GM23338 (cell line): ENCODE measurements at regions not wholly inside any gene's neighbourhood (a gene's known extent, or its start where the extent isn't known, plus 50 kb on each side); places are given as distances from the start of the nearest gene placed in this dataset.

Source experiments
- ATAC-seq: fragments of 200-7000 bp; cut with Tn5 transposase; 3 replicates; pipeline ENCODE4 v1.9.1; 2020
- DNase-seq: peaks from one replicate; pipeline ENCODE4 v3.0.0-alpha.2; 2015; ENCODE audit warnings: low spot score
- H2AFZ ChIP-seq: fragments of 200-600 bp; sonication (generic); 2 replicates; pipeline ENCODE4 v1.8.0; 2016; ENCODE audit warnings: antibody characterized with exemption, mild to moderate bottlenecking, moderate library complexity
- H3F3A ChIP-seq: fragments of 200-600 bp; sonication (generic); replicated peaks from 2 replicates; pipeline ENCODE4 v1.8.0; 2017; ENCODE audit warnings: antibody characterized with exemption, mixed run types, low read depth
- H3K27ac ChIP-seq: fragments of 200-600 bp; sonication (generic); 2 replicates; pipeline ENCODE4 v1.6.1; 2016; ENCODE audit warnings: low read depth
- H3K27me3 ChIP-seq: fragments of 200-600 bp; sonication (generic); 2 replicates; pipeline ENCODE4 v1.8.0; 2016; ENCODE audit warnings: mild to moderate bottlenecking, mixed run types, moderate library complexity; ENCODE audit not compliant: insufficient read depth
- H3K36me3 ChIP-seq: fragments of 200-600 bp; sonication (generic); 2 replicates; pipeline ENCODE4 v1.8.0; 2016; ENCODE audit warnings: mild to moderate bottlenecking; ENCODE audit not compliant: insufficient read depth
- H3K4me1 ChIP-seq: fragments of 200-600 bp; sonication (generic); 2 replicates; pipeline ENCODE4 v1.8.0; 2016; ENCODE audit warnings: mild to moderate bottlenecking, moderate library complexity; ENCODE audit not compliant: insufficient read depth
- H3K4me2 ChIP-seq: fragments of 200-600 bp; sonication (generic); 2 replicates; pipeline ENCODE4 v1.7.1; 2017; ENCODE audit warnings: mixed run types
- H3K4me3 ChIP-seq: fragments of 200-600 bp; sonication (generic); 2 replicates; pipeline ENCODE4 v1.6.1; 2016; ENCODE audit warnings: mixed run types
- H3K79me2 ChIP-seq: fragments of 200-600 bp; sonication (generic); replicated peaks from 2 replicates; pipeline ENCODE4 v1.8.0; 2017; ENCODE audit warnings: mild to moderate bottlenecking; ENCODE audit not compliant: insufficient read depth
- H3K9me2 ChIP-seq: fragments of 200-600 bp; sonication (generic); 2 replicates; pipeline ENCODE4 v1.8.0; 2017; ENCODE audit not compliant: insufficient read depth
- H4K20me1 ChIP-seq: fragments of 200-600 bp; sonication (generic); replicated peaks from 2 replicates; pipeline ENCODE4 v1.8.0; 2017; ENCODE audit warnings: mild to moderate bottlenecking; ENCODE audit not compliant: insufficient read depth
- H3K27ac Mint-ChIP-seq: 2 replicates; pipeline ENCODE4 v1.8.0; 2020; ENCODE audit warnings: inconsistent platforms, mild to moderate bottlenecking, moderate library complexity, mixed read lengths
- H3K27me3 Mint-ChIP-seq: 3 replicates; pipeline ENCODE4 v1.8.0; 2022; ENCODE audit warnings: low read depth, mild to moderate bottlenecking, moderate library complexity, mixed read lengths, inconsistent platforms; ENCODE audit not compliant: insufficient read depth, poor library complexity
- H3K36me3 Mint-ChIP-seq: 3 replicates; pipeline ENCODE4 v1.8.0; 2021; ENCODE audit warnings: low read depth, mild to moderate bottlenecking, inconsistent platforms, moderate library complexity, mixed read lengths
- H3K4me1 Mint-ChIP-seq: 3 replicates; pipeline ENCODE4 v1.8.0; 2020; ENCODE audit warnings: mild to moderate bottlenecking, inconsistent platforms, mixed read lengths
- H3K4me3 Mint-ChIP-seq: 3 replicates; pipeline ENCODE4 v1.8.0; 2021; ENCODE audit warnings: moderate library complexity, mild to moderate bottlenecking, inconsistent platforms, mixed read lengths
- H3K9me3 Mint-ChIP-seq: 3 replicates; pipeline ENCODE4 v1.8.0; 2020; ENCODE audit warnings: moderate library complexity, mild to moderate bottlenecking, inconsistent platforms, mixed read lengths
- CREB1 ChIP-seq: fragments of 250-450 bp; sonication (Bioruptor Pico); IDR thresholded peaks from 2 replicates; pipeline ENCODE4 v1.5.0; 2020; ENCODE audit warnings: low read depth, mild to moderate bottlenecking, moderate library complexity
- CTCF ChIP-seq, 2 experiments: fragments of 200-600 bp in 1 of 2; sonication (generic) in 1 of 2; conservative IDR thresholded peaks; 2 replicates each; pipeline versions ENCODE4 v1.5.1 to v1.6.1; 2016 to 2017; ENCODE audit warnings: antibody characterized with exemption in 2 of 2, low read depth in 2 of 2, mild to moderate bottlenecking in 2 of 2, moderate library complexity in 1 of 2
- EZH2 ChIP-seq: fragments of 200-600 bp; sonication (generic); IDR thresholded peaks from one replicate; pipeline ENCODE4 v1.8.0; 2017; ENCODE audit warnings: antibody characterized with exemption, mild to moderate bottlenecking, low read depth; ENCODE audit not compliant: unreplicated experiment
- EZH2phosphoT487 ChIP-seq: fragments of 200-600 bp; sonication (generic); IDR thresholded peaks from one replicate; pipeline ENCODE4 v1.8.1; 2018; ENCODE audit warnings: antibody characterized with exemption; ENCODE audit not compliant: unreplicated experiment
- JUNB ChIP-seq: IDR thresholded peaks from one replicate; pipeline ENCODE4 v1.6.1; 2016; ENCODE audit warnings: antibody characterized with exemption; ENCODE audit not compliant: unreplicated experiment
- NANOG ChIP-seq: IDR thresholded peaks from 2 replicates; pipeline ENCODE4 v1.6.1; 2016; ENCODE audit warnings: antibody characterized with exemption, borderline replicate concordance
- POLR2AphosphoS5 ChIP-seq: IDR thresholded peaks from 2 replicates; pipeline ENCODE4 v1.6.1; 2016; ENCODE audit warnings: antibody characterized with exemption, low read depth
- STAT1 ChIP-seq: IDR thresholded peaks from one replicate; pipeline ENCODE4 v1.6.1; 2016; ENCODE audit warnings: antibody characterized with exemption; ENCODE audit not compliant: unreplicated experiment
- ZNF114 ChIP-seq: fragments of 250-450 bp; sonication (Bioruptor Pico); IDR thresholded peaks from 2 replicates; pipeline ENCODE4 v1.5.0; 2020; ENCODE audit warnings: mild to moderate bottlenecking, moderate library complexity
- ZNF331 ChIP-seq: fragments of 250-450 bp; sonication (Bioruptor Pico); IDR thresholded peaks from 2 replicates; pipeline ENCODE4 v1.5.0; 2020; ENCODE audit warnings: low read depth, mild to moderate bottlenecking, moderate library complexity
- ZNF462 ChIP-seq: fragments of 250-450 bp; sonication (Bioruptor Pico); IDR thresholded peaks from 2 replicates; pipeline ENCODE4 v1.5.0; 2020; ENCODE audit warnings: mild to moderate bottlenecking, moderate library complexity
- TF ChIP-seq, protein P1 (sequence below): IDR thresholded peaks from 2 replicates; pipeline ENCODE4 v1.6.1; 2016; ENCODE audit warnings: antibody characterized with exemption
- TF ChIP-seq, protein P2 (sequence below): IDR thresholded peaks from one replicate; pipeline ENCODE4 v1.6.1; 2018; ENCODE audit warnings: antibody characterized with exemption; ENCODE audit not compliant: unreplicated experiment

GRCh38 chr5:122713041-122713440, 61.8 kb upstream of the SNX2 start:
- H3K4me2 ChIP-seq: no peak overlapping the region
- ATAC-seq (no peak), DNase-seq (no peak)
- H3K27ac ChIP-seq: no peak overlapping the region
- Mint-ChIP-seq H3K27me3 (no peaks in the 10 kb centered on the region), H3K9me3 (no peaks in the 10 kb centered on the region), H3K27ac (no peak overlapping the region), H3K4me3 (no peak overlapping the region), H3K4me1 (no peaks in the 10 kb centered on the region), H3K36me3 (no peaks in the 10 kb centered on the region)
- H3K27me3 ChIP-seq: no peaks in the 10 kb centered on the region
- H3K4me3 ChIP-seq: no peak overlapping the region
- no peaks in the 10 kb centered on the region for H3F3A ChIP-seq
- no peaks in the 10 kb centered on the region for H3K4me1 ChIP-seq
- no peaks in the 10 kb centered on the region for H3K36me3 ChIP-seq
- H4K20me1 ChIP-seq: no peaks in the 10 kb centered on the region
- no peaks in the 10 kb centered on the region for H3K9me2 ChIP-seq
- no peaks in the 10 kb centered on the region for H3K79me2 ChIP-seq
- H2AFZ ChIP-seq: no peak overlapping the region
- TF ChIP-seq ZNF462 (CRISPR knock-in tag) (no peak), NANOG (no peak), CREB1 (no peak), STAT1 (no peak), ZNF114 (CRISPR knock-in tag) (no peak), EZH2 (no peak), EZH2phosphoT487 (no peak), ZNF331 (CRISPR knock-in tag) (no peak), POLR2AphosphoS5 (no peak), JUNB (no peak), CTCF (conservative IDR thresholded peaks at IDR 0.05; ENCODE audit: low read depth in 2 of 2) (no peak)
- TF ChIP-seq, protein P1, sequence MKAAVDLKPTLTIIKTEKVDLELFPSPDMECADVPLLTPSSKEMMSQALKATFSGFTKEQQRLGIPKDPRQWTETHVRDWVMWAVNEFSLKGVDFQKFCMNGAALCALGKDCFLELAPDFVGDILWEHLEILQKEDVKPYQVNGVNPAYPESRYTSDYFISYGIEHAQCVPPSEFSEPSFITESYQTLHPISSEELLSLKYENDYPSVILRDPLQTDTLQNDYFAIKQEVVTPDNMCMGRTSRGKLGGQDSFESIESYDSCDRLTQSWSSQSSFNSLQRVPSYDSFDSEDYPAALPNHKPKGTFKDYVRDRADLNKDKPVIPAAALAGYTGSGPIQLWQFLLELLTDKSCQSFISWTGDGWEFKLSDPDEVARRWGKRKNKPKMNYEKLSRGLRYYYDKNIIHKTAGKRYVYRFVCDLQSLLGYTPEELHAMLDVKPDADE: no peak
- TF ChIP-seq, protein P2, sequence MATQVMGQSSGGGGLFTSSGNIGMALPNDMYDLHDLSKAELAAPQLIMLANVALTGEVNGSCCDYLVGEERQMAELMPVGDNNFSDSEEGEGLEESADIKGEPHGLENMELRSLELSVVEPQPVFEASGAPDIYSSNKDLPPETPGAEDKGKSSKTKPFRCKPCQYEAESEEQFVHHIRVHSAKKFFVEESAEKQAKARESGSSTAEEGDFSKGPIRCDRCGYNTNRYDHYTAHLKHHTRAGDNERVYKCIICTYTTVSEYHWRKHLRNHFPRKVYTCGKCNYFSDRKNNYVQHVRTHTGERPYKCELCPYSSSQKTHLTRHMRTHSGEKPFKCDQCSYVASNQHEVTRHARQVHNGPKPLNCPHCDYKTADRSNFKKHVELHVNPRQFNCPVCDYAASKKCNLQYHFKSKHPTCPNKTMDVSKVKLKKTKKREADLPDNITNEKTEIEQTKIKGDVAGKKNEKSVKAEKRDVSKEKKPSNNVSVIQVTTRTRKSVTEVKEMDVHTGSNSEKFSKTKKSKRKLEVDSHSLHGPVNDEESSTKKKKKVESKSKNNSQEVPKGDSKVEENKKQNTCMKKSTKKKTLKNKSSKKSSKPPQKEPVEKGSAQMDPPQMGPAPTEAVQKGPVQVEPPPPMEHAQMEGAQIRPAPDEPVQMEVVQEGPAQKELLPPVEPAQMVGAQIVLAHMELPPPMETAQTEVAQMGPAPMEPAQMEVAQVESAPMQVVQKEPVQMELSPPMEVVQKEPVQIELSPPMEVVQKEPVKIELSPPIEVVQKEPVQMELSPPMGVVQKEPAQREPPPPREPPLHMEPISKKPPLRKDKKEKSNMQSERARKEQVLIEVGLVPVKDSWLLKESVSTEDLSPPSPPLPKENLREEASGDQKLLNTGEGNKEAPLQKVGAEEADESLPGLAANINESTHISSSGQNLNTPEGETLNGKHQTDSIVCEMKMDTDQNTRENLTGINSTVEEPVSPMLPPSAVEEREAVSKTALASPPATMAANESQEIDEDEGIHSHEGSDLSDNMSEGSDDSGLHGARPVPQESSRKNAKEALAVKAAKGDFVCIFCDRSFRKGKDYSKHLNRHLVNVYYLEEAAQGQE: no peak
